ENCODE measurements at regions not wholly inside any gene's neighbourhood (a gene's known extent, or its start where the extent isn't known, plus 50 kb on each side); places are given as distances from the start of the nearest gene placed in this dataset.

GRCh38 chr4:162401021-162401420 is 237.2 kb upstream of the FSTL5 start:
- POLR2A ChIA-PET = no interaction called here
- no peaks in the 10 kb centered on the region for H3K36me3 ChIP-seq (ENCODE audit: insufficient read depth, low read length)
- Mint-ChIP-seq H3K9me3 (no peaks in the 10 kb centered on the region), H3K36me3 (ENCODE audit: low read depth) (no peaks in the 10 kb centered on the region), H3K4me1 (ENCODE audit: low read depth) (no peaks in the 10 kb centered on the region), H3K27ac (no peak overlapping the region), H3K27me3 (no peaks in the 10 kb centered on the region), H3K4me3 (no peak overlapping the region)
- DNase-seq = no peak
- no peak overlapping the region for H3K4me3 ChIP-seq (ENCODE audit: low read length)
- no peak overlapping the region for H3K27ac ChIP-seq (ENCODE audit: low read depth in 1 of 2, low read length in 2 of 2)
- no peaks in the 10 kb centered on the region for H3K4me1 ChIP-seq (ENCODE audit: insufficient read depth, low read length)
- peaks cover 0 to 3% of the 10 kb centered on the region in 2 experiments for H3K9me3 ChIP-seq (ENCODE audit: control insufficient read depth in 1 of 2, insufficient read depth in 1 of 2, low read length in 2 of 2)
- H3K27me3 ChIP-seq (ENCODE audit: control insufficient read depth in 1 of 2, insufficient read depth in 2 of 2, low read length in 2 of 2) = no peaks in the 10 kb centered on the region
- CTCF ChIA-PET = no interaction called here
- no peak for ATAC-seq (ENCODE audit: poor library complexity)
- TF ChIP-seq CTCF (IDR thresholded peaks at IDR 0.05) = no peak
- intact Hi-C loops (cut with DNase I, micrococcal nuclease) = no loop called here

GRCh38 chr4:162392946-162393345 is 229.1 kb upstream of the FSTL5 start:
- CTCF ChIA-PET = no interaction called here

GRCh38 chr4:162366146-162366545 is 202.3 kb upstream of the FSTL5 start:
- Histone ChIP-seq H3K27ac (ENCODE audit: low read depth in 1 of 2, low read length in 2 of 2) (no peak overlapping the region), H3K36me3 (ENCODE audit: insufficient read depth, low read length) (no peaks in the 10 kb centered on the region), H3K9me3 (ENCODE audit: control insufficient read depth in 1 of 2, insufficient read depth in 1 of 2, low read length in 2 of 2) (no peaks in the 10 kb centered on the region), H3K4me3 (ENCODE audit: low read length) (no peak overlapping the region), H3K27me3 (ENCODE audit: control insufficient read depth in 1 of 2, insufficient read depth in 2 of 2, low read length in 2 of 2) (no peaks in the 10 kb centered on the region), H3K4me1 (ENCODE audit: insufficient read depth, low read length) (no peaks in the 10 kb centered on the region)
- Mint-ChIP-seq H3K4me3 (no peak overlapping the region), H3K9me3 (no peaks in the 10 kb centered on the region), H3K27me3 (no peaks in the 10 kb centered on the region), H3K4me1 (ENCODE audit: low read depth) (no peaks in the 10 kb centered on the region), H3K27ac (no peak overlapping the region), H3K36me3 (ENCODE audit: low read depth) (no peaks in the 10 kb centered on the region)
- CTCF ChIA-PET = no interaction called here
- POLR2A ChIA-PET = no interaction called here
- intact Hi-C loops (cut with DNase I, micrococcal nuclease) = no loop called here
- no peak for TF ChIP-seq CTCF (IDR thresholded peaks at IDR 0.05)
- DNase-seq (no peak), ATAC-seq (ENCODE audit: poor library complexity) (no peak)

More at GRCh38 chr4:162392946-162393345, 229.1 kb upstream of the FSTL5 start:
- no peaks in the 10 kb centered on the region for H3K9me3 ChIP-seq (ENCODE audit: control insufficient read depth in 1 of 2, insufficient read depth in 1 of 2, low read length in 2 of 2)
- no peak overlapping the region for H3K4me3 ChIP-seq (ENCODE audit: low read length)
- POLR2A ChIA-PET = no interaction called here
- no peaks in the 10 kb centered on the region for H3K36me3 ChIP-seq (ENCODE audit: insufficient read depth, low read length)
- H3K27ac Mint-ChIP-seq = no peak overlapping the region
- no peaks in the 10 kb centered on the region for H3K4me1 Mint-ChIP-seq (ENCODE audit: low read depth)
- H3K9me3 Mint-ChIP-seq = peaks cover 4% of the 10 kb centered on the region
- no peak for TF ChIP-seq CTCF (IDR thresholded peaks at IDR 0.05)
- H3K4me1 ChIP-seq (ENCODE audit: insufficient read depth, low read length) = no peaks in the 10 kb centered on the region
- intact Hi-C loops (cut with DNase I, micrococcal nuclease) = no loop called here
- H3K36me3 Mint-ChIP-seq (ENCODE audit: low read depth) = no peaks in the 10 kb centered on the region
- no peak for DNase-seq
- no peak for ATAC-seq (ENCODE audit: poor library complexity)
- H3K27ac ChIP-seq (ENCODE audit: low read depth in 1 of 2, low read length in 2 of 2) = no peak overlapping the region
- H3K27me3 Mint-ChIP-seq = no peaks in the 10 kb centered on the region
- no peak overlapping the region for H3K4me3 Mint-ChIP-seq
- no peaks in the 10 kb centered on the region for H3K27me3 ChIP-seq (ENCODE audit: control insufficient read depth in 1 of 2, insufficient read depth in 2 of 2, low read length in 2 of 2)
